ENCODE measurements at regions not wholly inside any gene's neighbourhood (a gene's known extent, or its start where the extent isn't known, plus 50 kb on each side); places are given as distances from the start of the nearest gene placed in this dataset.

- TF ChIP-seq CTCF (IDR thresholded peaks at IDR 0.05; ENCODE audit: borderline replicate concordance, extremely low read depth, low read length, poor library complexity, severe bottlenecking) (no peak), EZH2 (IDR thresholded peaks at IDR 0.05; ENCODE audit: borderline replicate concordance, low read depth, low read length, severe bottlenecking) (no peak)
Measured at GRCh38 chr13:31050486-31051400, 111.0 kb downstream of the HSPH1 start.
